ENCODE measurements at regions not wholly inside any gene's neighbourhood (a gene's known extent, or its start where the extent isn't known, plus 50 kb on each side); places are given as distances from the start of the nearest gene placed in this dataset.

DNA sequence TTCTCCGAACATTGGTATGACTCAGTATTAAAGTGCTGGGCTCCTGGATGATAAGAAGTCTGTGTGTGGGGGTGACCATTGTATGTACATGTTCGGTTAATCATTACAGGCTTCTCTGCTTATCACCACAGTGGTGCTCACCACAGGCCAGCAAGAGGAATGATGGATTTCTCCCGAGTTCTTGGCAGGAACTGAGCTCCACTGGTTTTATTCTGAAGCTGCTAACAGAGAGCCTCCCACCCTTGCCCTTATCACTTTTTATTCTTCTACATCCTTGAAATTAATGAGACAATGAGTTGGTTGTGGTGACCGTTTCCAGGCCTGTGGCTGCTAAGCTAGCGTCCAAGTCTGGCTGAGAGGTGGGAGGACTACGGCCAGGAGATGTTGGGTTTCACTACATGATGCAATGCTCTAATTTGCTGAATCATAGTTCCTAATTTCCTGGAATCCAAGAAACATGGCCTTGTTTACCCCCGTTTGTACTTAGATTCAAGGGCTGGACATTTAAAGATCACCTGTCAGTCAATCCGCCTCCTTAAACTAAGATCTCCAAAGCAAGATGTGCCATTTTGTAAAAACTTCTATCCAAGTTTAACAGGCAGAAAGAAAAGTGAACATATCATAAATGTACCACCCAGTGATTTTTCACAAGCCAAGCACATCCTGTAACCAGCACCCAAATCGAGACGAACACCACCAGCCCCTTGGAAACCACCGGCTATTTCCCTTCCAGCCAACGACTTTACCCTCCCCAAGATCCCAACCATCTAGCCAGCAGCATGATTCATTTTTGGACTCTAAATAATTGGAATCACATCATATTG is 172.5 kb downstream of the FOXA2 start:
- H3K9me3 ChIP-seq (ENCODE audit: control insufficient read depth in 1 of 2, low read length in 2 of 2) = no peaks in the 10 kb centered on the region
- Mint-ChIP-seq H3K4me3 (no peak overlapping the region), H3K27me3 (no peaks in the 10 kb centered on the region), H3K27ac (no peak overlapping the region), H3K9me3 (peaks cover 0 to 17% (median 8%) of the 10 kb centered on the region in 8 donors), H3K36me3 (no peaks in the 10 kb centered on the region), H3K4me1 (no peaks in the 10 kb centered on the region)
- no peak overlapping the region for H3K27ac ChIP-seq (ENCODE audit: low read depth, low read length)
- H3K4me3 ChIP-seq (ENCODE audit: low read length in 2 of 2) = no peak overlapping the region
- no peak for DNase-seq
- POLR2A ChIA-PET (ENCODE audit: partially characterized antibody) = no interaction called here
- H3K4me1 ChIP-seq (ENCODE audit: insufficient read depth, low read length) = no peaks in the 10 kb centered on the region
- intact Hi-C loops (cut with micrococcal nuclease) = no loop called here
- CTCF ChIA-PET (ENCODE audit: partially characterized antibody) = no interaction called here
- no peaks in the 10 kb centered on the region for H3K27me3 ChIP-seq (ENCODE audit: insufficient read depth, low read length)
- no peaks in the 10 kb centered on the region for H3K36me3 ChIP-seq (ENCODE audit: insufficient read depth, low read length)

- no peaks in the 10 kb centered on the region for H3K9me3 ChIP-seq (ENCODE audit: control insufficient read depth in 1 of 2, low read length in 2 of 2)
- Mint-ChIP-seq H3K27me3 (no peaks in the 10 kb centered on the region), H3K36me3 (no peaks in the 10 kb centered on the region), H3K4me3 (no peak overlapping the region), H3K4me1 (no peaks in the 10 kb centered on the region), H3K9me3 (peaks cover 2 to 19% (median 8%) of the 10 kb centered on the region in 8 donors), H3K27ac (no peak overlapping the region)
- H3K4me3 ChIP-seq (ENCODE audit: low read length in 2 of 2) = no peak overlapping the region
- ChIA-PET POLR2A (ENCODE audit: partially characterized antibody) (no interaction called here), CTCF (ENCODE audit: partially characterized antibody) (no interaction called here)
- H3K36me3 ChIP-seq (ENCODE audit: insufficient read depth, low read length) = no peaks in the 10 kb centered on the region
- no peaks in the 10 kb centered on the region for H3K27me3 ChIP-seq (ENCODE audit: insufficient read depth, low read length)
- intact Hi-C loops (cut with micrococcal nuclease) = no loop called here
- DNase-seq = no peak
- no peak overlapping the region for H3K27ac ChIP-seq (ENCODE audit: low read depth, low read length)
- H3K4me1 ChIP-seq (ENCODE audit: insufficient read depth, low read length) = no peaks in the 10 kb centered on the region
Observed at GRCh38 chr20:22411286-22411626, 173.1 kb downstream of the FOXA2 start.

GRCh38 chr20:22410556-22411130 is 173.7 kb downstream of the FOXA2 start:
- Histone ChIP-seq H3K36me3 (ENCODE audit: insufficient read depth, low read length) (no peaks in the 10 kb centered on the region), H3K27me3 (ENCODE audit: insufficient read depth, low read length) (no peaks in the 10 kb centered on the region), H3K27ac (ENCODE audit: low read depth, low read length) (no peak overlapping the region), H3K4me1 (ENCODE audit: insufficient read depth, low read length) (no peaks in the 10 kb centered on the region), H3K4me3 (ENCODE audit: low read length in 2 of 2) (no peak overlapping the region), H3K9me3 (ENCODE audit: control insufficient read depth in 1 of 2, low read length in 2 of 2) (no peaks in the 10 kb centered on the region)
- intact Hi-C loops (cut with micrococcal nuclease) = no loop called here
- Mint-ChIP-seq H3K27ac (no peak overlapping the region), H3K9me3 (peaks cover 2 to 19% (median 8%) of the 10 kb centered on the region in 8 donors), H3K4me3 (no peak overlapping the region), H3K27me3 (no peaks in the 10 kb centered on the region), H3K4me1 (no peaks in the 10 kb centered on the region), H3K36me3 (no peaks in the 10 kb centered on the region)
- POLR2A ChIA-PET (ENCODE audit: partially characterized antibody) = no interaction called here
- CTCF ChIA-PET (ENCODE audit: partially characterized antibody) = no interaction called here
- DNase-seq = no peak

DNA sequence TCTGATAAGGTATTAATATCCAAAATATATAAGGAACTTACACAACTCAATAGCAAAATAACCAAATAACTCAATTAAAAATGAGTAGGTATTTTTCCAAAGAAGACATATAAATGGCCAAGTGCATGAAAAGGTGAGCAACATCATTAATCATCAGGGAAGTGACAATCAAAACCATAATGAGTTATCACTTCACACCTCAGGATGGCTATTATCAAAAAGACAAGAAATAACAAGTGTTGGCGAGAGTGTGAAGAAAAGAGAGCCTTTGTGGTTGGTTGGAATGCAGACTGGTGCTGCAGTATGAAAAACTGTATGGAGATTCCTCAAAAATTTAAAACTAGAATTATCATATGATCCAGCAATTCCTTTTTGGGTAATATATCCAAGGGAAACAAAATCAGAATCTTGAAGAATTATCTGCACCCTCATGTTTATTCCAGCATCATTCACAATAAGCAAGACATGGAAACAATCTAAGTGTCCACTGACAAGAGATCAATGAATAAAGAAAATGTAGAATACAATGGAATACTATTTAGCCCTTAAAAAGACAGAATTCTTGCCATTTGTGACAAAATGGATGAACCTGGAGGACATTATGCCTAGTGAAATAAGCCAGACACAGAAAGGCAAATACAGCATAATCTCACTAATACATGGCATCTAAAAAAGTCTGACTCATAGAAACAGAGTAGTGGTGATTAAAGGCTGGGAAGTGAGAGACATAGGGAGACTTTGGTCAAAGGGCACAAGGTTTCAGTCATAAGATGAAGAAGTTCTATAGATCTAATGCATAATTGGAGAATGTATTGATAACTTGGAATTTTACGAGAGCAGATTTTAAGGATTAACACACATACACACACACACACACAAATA is 175.6 kb downstream of the FOXA2 start:
- H3K27ac ChIP-seq (ENCODE audit: low read depth, low read length) = no peak overlapping the region
- Mint-ChIP-seq H3K9me3 (peaks cover 2 to 19% (median 7%) of the 10 kb centered on the region in 8 donors), H3K27ac (no peak overlapping the region), H3K27me3 (no peaks in the 10 kb centered on the region), H3K4me3 (no peak overlapping the region), H3K4me1 (no peaks in the 10 kb centered on the region), H3K36me3 (no peaks in the 10 kb centered on the region)
- no peaks in the 10 kb centered on the region for H3K36me3 ChIP-seq (ENCODE audit: insufficient read depth, low read length)
- no peak for DNase-seq
- ChIA-PET POLR2A (ENCODE audit: partially characterized antibody) (no interaction called here), CTCF (ENCODE audit: partially characterized antibody) (no interaction called here)
- no peaks in the 10 kb centered on the region for H3K9me3 ChIP-seq (ENCODE audit: control insufficient read depth in 1 of 2, low read length in 2 of 2)
- no peak overlapping the region for H3K4me3 ChIP-seq (ENCODE audit: low read length in 2 of 2)
- intact Hi-C loops (cut with micrococcal nuclease) = no loop called here
- H3K27me3 ChIP-seq (ENCODE audit: insufficient read depth, low read length) = no peaks in the 10 kb centered on the region
- no peaks in the 10 kb centered on the region for H3K4me1 ChIP-seq (ENCODE audit: insufficient read depth, low read length)

DNA sequence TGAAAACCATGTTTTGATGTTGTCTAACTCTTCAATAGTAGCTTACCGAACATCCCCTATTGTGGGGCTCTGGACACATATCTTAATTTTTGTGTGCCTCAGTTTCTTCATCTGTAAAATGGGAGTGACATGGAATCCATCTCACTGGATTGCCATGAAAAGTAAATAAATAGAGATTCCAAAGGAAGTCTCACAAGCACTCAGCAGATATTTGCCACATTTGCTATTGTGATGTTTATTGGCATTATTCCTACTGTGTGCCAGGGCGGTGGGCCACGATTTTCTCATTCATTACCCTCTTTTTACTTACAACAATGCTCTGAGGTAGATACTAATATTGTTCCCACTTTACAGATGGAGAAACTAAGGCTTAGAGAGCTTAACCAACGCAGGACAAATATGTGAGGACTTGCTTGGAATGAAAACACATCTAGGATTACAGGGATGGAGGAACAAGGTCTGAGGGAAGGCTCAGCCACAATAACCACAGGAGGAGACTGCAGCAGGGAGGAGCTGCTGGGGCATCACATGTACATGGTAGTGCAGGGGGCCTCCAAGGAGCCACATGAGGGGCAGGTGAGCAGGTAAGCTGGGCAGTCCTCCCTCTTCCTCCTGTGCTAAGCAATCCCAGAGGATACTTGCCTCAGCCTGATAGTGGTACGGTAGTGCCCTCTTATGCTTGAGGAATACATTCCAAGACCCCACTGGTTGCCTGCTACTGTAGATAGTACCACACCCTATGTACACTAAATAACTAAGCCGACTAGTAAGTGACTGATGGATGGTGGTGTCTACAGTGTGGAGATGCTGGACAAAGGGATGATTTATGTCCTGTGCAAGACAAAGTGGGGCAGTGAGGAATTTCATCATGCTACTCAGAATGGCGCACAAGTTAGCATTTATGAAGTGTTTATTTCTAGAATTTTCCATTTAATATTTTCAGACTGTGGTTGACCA is 176.9 kb downstream of the FOXA2 start:
- no peak overlapping the region for H3K27ac Mint-ChIP-seq
- ChIA-PET POLR2A (ENCODE audit: partially characterized antibody) (no interaction called here), CTCF (ENCODE audit: partially characterized antibody) (no interaction called here)
- Histone ChIP-seq H3K27me3 (ENCODE audit: insufficient read depth, low read length) (no peaks in the 10 kb centered on the region), H3K9me3 (ENCODE audit: control insufficient read depth in 1 of 2, low read length in 2 of 2) (no peaks in the 10 kb centered on the region), H3K27ac (ENCODE audit: low read depth, low read length) (no peak overlapping the region), H3K4me3 (ENCODE audit: low read length in 2 of 2) (no peak overlapping the region), H3K4me1 (ENCODE audit: insufficient read depth, low read length) (no peaks in the 10 kb centered on the region), H3K36me3 (ENCODE audit: insufficient read depth, low read length) (no peaks in the 10 kb centered on the region)
- no peaks in the 10 kb centered on the region for H3K27me3 Mint-ChIP-seq
- no peak for DNase-seq
- H3K4me3 Mint-ChIP-seq = no peak overlapping the region
- no peaks in the 10 kb centered on the region for H3K4me1 Mint-ChIP-seq
- intact Hi-C loops (cut with micrococcal nuclease) = no loop called here
- no peaks in the 10 kb centered on the region for H3K36me3 Mint-ChIP-seq
- peaks cover 0 to 16% (median 9%) of the 10 kb centered on the region in 8 donors for H3K9me3 Mint-ChIP-seq

GRCh38 chr20:22404419-22405170 is 179.8 kb downstream of the FOXA2 start:
- Mint-ChIP-seq H3K36me3 (no peaks in the 10 kb centered on the region), H3K4me3 (no peak overlapping the region), H3K27ac (no peak overlapping the region), H3K27me3 (no peaks in the 10 kb centered on the region), H3K4me1 (no peaks in the 10 kb centered on the region), H3K9me3 (peaks cover 0 to 12% (median 6%) of the 10 kb centered on the region in 8 donors)
- ChIA-PET CTCF (ENCODE audit: partially characterized antibody) (no interaction called here), POLR2A (ENCODE audit: partially characterized antibody) (no interaction called here)
- no peak for DNase-seq
- H3K9me3 ChIP-seq (ENCODE audit: control insufficient read depth in 1 of 2, low read length in 2 of 2) = no peaks in the 10 kb centered on the region
- no peak overlapping the region for H3K4me3 ChIP-seq (ENCODE audit: low read length in 2 of 2)
- no peaks in the 10 kb centered on the region for H3K4me1 ChIP-seq (ENCODE audit: insufficient read depth, low read length)
- H3K36me3 ChIP-seq (ENCODE audit: insufficient read depth, low read length) = no peaks in the 10 kb centered on the region
- no peaks in the 10 kb centered on the region for H3K27me3 ChIP-seq (ENCODE audit: insufficient read depth, low read length)
- intact Hi-C loops (cut with micrococcal nuclease) = no loop called here
- no peak overlapping the region for H3K27ac ChIP-seq (ENCODE audit: low read depth, low read length)

Data from CD4-positive, alpha-beta memory T cell (primary cell).